GM18861 (cell line): ENCODE measurements at regions not wholly inside any gene's neighbourhood (a gene's known extent, or its start where the extent isn't known, plus 50 kb on each side); places are given as distances from the start of the nearest gene placed in this dataset.
"Not testable (repeated sequence)": the region's sequence is repeated elsewhere in the genome, so short reads cannot be mapped to it uniquely, and the experiment has no call there.

Experiments
- ATAC-seq: cut with Tn5 transposase; IDR thresholded peaks from one replicate; pipeline ENCODE4 v1.9.1; 2021; ENCODE audit not compliant: unreplicated experiment

DNA sequence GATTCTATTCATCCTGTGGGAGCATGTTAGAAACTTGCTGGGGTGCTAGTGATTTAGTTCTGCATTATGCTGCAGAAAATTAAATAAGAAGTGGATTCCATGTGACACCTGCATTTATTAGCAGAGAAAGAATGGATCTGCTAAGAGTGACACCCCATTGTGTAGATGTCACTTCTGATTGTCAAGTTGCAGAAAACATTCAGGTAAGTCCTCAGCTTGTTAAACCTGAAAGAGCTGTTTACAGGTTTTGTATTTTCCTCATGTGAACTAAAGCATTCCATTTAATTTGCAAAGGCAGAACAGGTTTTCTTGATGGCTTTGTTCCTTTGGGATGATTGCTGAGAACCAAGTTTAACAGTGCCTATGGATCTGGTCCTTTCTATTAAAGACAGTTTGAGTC, 238.7 kb downstream of the ABCC12 start:
- no peak for ATAC-seq

DNA sequence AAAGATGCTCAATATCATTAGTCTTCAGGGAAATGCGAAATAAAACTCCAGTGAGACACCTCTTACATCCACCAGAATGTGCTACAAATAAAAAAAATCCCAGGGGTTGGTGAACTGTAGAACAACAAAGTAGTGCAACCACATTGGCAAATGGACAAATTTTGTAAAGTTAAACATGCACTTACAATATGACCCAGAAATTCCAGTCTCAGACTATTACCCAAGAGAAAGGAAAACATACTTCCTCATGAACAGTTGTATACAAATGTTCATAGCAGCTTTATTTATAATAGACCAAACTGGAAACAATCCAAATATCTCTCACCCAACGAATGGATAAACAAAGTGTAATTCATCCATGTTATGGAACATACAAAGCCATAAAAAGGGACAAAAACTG, 239.5 kb downstream of the ABCC12 start:
- no peak for ATAC-seq

DNA sequence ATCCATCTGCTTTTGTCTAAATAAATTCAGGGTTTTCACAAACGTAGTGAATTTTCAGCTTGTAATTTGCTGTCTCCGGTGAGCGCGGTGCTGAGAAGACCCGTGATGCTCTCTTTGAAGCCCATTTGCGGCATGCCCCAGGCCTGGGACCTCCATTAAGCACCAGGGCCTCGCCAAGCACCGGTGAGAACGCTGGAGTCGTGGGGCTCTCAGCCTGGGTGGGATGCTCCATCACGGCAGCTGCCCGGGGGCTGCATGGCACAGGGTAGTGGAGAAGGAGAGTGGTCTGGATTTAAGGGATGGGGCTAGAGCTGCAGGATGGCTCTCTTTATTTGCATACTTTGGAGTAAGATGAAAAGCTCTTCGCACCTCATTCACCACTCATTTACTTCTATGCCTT, 248.7 kb downstream of the ABCC12 start:
- no peak for ATAC-seq

DNA sequence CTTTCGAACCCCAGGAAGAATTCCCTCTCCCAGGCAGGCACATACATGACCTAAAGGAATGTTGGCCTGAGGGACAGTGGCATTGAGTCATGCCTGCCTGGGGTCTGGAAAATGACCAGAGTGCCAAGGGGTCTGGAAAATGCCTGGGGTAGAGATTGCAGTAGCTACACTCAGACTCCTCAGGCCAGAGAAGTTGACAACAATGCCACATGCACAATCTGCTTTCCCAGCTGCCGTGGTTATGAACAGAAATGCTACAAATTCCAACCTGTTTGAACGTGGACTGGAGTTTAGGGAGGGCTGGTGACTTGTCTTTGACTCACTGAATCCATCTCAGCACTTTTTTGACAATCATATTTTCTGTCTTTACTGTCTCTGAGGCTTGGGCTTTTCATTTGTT, 250.0 kb downstream of the ABCC12 start:
- ATAC-seq = no peak

DNA sequence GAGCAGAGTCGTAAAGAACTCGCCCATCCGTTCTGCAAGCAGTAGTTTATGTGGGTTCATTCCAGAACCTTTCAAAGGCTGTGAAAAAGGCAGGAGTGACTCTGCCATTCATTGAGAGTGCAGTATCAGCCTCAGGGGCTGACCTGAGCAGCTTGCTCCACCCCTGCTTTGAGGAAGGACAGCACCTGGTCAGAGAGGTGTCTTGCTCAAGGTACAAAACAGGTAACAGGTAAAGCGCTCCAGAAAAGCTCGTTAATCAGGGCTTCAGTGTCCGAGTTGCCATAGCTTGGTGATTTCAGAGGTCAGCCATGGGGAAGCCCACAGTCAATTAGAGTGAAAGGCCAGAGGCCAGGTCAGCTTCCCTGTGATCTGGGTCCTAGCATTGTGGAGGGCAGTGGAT, 251.1 kb downstream of the ABCC12 start:
- no peak for ATAC-seq

DNA sequence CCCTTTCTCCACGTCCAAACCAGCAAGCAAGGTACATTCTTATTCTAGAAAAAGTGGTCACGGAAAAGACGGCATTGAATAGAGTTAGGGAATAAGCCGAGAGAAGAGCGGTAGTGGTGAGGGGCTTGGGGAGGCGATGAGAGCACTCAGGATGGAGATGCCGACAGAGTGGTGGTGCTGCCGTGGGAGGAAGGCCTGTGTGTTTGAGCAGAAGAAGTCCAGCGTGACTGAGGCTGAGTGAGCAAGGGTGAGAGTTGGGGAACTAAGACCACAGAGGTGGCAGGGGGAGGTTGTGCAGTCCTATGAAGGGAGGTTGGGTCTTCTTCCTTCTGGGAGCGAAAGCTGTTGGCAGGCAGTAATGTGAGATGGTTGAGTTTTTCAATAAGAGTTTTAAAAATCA, 252.3 kb downstream of the ABCC12 start:
- no peak for ATAC-seq

DNA sequence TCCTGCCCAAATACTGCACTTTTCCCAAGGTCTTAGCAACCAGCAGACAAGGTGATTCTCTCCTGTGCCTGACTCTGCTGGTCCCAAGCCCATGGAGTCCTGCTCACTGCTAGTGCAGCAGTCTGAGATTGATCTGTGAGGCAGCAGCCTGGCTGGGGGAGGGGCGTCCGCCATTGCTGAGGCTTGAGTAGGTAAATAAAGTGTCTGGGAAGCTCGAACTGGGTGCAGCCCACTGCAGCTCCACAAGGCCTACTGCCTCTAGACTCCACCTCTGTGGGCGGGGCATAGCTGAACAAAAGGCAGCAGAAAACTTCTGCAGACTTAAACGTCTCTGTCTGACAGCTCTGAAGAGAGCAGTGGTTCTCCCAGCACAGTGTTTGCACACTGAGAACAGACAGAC, 258.7 kb downstream of the ABCC12 start:
- ATAC-seq = not testable (repeated sequence)

DNA sequence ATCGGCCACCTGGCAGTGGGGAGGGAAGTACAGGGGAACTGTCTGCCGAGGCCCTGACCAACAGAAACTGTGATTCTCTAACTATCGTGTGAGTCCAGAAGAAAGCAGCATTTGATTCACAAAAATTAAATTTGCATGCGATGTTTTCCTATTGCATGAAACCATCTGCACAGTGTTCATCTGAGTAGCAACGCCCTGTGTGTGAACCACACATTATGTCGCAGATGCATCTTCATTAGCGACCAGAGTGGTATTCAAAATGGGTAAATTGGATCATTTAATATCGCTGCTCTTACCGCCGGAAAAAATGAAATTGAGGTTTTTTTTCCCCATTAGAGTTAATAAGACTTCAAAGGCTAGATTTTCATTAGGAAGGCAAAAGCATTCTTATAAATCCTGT, 260.6 kb downstream of the ABCC12 start:
- no peak for ATAC-seq

DNA sequence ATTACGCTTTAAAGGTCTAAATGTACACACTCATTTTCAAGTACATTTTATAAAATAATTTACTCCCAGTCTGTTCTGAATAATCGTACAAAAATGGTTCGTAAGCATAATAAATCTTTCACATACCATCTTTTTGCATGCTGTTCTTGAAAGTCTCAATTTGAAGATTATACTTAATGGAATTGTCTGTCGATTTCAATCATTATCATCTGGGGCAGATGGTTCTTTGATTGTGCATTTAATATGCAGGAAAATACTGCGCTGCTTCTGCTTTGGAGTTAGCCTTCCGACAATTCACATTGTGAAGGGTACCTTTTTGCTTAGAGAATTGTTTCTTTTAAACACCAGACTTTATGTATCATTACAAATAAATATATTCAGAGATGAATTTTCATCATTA, 262.8 kb downstream of the ABCC12 start:
- ATAC-seq = no peak

DNA sequence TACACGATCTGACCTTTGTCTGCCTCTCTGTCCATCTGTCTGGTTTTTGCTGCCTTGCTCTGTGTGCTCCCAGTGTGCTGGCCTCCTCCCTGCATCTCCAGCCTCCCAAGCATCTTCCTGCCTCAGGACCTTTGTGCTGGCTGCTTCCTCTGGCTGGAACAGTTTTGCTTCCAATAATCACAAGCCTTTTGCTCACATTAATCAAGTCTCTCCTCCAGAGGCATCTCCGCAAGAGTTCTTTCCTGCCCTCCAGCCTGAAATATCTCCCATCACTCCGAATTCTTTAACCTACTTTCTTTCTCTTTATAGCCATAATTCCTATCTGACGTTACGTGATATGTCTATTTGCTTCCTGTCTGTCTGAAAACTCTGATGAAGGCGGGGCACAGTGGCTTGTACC, 267.1 kb downstream of the ABCC12 start:
- ATAC-seq = no peak

DNA sequence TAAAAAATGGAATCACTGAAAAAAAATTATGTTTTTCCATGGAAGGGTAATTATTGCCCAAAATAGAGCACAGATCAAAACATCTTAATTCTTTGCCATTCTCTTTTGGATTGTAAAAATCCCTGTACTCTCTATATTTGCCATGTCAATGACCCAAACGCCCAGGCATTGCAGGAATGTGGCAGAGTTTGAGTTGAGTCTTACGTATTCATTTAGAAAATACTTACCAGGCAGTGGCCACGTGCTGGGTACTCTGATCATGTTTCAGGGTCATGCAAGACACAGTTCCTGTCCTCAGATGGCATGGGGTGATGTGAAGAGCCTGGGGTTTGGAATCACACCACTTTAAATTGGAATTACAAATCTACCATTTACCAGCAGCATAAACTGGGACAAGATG, 267.7 kb downstream of the ABCC12 start:
- no peak for ATAC-seq

DNA sequence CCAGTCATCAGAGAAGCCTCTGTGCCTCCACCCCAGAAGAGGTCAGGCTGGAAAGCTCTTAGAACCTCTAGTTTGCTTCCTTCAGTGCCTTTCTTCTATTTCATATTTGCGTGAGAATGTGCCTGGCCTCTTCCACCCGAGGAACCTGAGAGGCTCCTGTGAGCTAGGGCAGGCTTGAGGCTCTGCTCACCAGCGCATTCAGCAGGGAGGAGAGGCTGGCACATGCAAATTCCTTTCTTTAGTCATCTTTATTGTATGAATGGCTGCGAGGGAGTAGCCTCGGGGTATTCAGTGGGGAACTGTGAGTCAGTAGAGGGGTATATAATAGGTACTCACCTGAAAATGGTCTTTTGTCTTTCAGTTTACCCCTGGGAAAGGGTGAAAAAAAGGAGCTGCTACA, 268.3 kb downstream of the ABCC12 start:
- no peak for ATAC-seq

DNA sequence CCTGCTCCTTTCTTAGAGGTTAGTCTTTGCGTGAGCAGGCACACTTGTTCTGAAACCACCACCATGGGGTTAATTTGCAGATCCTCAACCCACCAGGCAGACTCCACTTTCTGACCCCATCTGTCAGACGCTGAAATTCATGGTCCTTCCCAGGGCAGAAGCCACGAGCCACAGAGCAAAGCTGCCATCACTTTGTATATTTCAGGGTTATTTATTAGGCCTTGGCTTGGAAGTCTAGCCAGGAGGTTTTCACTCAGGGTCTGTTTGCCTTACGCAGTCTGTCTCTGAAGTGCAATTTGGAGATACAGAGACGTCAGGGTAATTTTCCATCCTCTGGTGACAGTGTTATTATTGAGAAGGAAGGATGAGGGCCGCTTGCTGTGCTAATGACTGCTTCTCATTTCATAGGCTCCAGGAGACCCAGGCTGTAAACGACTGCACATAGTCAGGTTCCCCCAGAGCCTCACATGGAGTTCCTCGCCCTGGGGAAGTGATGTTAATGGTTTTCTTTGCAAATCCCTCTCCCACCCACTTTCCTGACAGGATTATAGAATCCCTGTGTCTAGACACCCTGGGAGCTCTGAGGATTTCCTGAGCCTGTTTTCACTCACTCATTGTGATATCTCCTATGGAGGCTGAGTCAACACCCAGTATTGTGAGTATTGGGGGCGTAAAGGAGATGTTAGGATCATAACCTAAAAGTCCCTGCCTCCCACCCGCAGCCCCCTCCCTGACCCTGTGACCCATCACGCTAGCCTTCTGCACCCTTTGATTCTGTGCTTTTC, 269.0 kb downstream of the ABCC12 start:
- no peak for ATAC-seq

DNA sequence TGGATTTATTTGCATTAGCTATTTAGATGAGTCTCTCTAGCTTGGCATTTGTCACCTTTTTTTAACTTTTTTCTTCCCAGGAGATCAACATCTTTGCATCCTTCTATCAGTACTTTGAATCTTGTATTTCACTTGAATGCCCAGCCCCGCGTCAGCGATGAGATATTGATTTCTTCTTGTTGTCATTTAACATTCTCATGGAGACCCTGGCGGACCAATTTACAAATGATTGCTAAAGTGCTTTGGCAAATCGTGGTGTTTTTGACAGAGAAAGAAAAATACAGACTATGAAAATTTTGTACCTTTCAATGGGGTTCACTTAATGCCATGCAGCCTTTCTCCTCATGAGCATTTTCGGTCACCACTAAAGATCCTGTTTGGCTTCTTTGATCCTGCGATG, 269.7 kb downstream of the ABCC12 start:
- ATAC-seq = no peak

DNA sequence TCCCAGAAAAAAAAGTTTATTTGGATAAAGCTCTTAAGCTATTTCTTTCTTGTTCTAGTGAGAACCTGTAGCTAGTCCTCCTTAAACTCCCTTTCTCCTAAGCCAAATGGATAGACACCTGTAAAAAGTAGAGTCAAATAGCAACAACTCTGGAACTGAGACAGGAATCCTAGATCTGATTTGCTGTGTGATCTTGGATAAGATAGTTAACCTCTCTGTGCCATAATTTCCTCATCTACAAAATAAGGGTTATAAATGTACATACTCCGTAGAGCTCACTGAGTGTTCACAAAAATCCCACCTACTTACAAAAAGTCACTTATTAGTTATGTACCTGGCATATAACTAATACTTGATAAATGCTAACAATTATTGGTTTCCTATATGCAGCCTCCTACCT, 270.3 kb downstream of the ABCC12 start:
- ATAC-seq = no peak

DNA sequence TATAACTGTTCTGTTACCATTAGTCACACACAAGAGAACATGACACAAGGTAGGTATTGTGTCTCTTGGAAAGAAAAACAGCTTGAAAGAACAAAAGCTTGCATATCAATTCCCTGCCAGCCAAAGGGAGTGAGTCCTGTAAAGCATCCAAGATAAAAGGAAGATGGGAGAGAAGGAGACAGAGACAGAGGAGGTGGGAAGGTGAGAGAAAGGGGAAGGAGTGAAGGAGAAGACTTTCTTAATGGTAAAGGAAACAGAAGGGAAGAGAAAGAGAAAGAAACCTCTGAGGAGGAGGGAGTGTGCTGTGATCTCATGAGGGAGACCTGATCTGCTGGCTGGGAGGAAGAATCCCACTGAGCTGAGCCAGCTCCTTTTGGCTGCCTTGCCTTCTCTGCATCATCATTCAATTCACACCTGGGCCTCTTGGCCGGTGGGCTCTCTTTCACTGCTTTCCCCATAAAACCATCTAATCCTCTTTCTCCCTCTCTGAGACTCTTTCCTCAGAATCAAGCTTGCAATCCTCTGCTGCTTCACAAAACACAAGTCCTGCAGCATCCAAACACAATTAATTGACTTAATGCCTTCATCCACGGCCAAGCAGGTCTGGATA, 271.6 kb downstream of the ABCC12 start:
- no peak for ATAC-seq

DNA sequence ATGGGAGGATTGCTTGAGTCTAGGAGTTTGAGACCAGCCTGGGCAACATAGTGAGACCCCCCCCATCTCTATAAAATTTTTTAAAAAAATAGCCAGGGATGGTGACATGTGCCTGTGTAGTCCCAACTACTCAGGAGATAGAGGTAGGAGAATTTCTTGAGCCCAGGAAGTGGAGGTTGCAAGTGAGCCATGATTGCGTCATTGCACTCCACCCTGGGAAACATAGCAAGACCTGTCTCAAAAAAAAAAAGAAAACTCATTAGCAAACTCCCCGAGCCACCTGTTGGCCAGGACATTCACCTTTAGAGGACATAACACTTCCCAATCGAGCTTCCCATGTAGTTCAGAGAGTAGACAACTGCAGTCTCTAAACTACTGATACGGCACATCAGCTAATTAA, 274.2 kb downstream of the ABCC12 start:
- ATAC-seq = no peak

DNA sequence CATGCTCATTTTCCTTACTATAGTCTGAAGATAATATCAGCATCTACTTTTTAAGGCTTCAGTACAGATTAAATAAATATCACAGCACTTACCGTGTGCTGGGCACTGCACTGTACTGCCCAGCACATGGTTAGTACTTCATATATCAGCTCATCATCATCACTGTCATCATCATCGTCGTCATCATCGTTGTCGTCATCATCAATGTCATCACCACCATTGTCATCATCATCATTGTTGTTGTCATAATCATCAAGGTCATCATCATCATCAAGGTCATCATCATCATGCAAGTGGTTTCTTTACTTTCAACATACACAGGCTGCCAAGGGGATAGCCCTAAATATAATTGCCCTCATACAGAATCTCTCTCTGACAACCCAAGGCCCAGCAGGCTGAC, 275.1 kb downstream of the ABCC12 start:
- no peak for ATAC-seq

DNA sequence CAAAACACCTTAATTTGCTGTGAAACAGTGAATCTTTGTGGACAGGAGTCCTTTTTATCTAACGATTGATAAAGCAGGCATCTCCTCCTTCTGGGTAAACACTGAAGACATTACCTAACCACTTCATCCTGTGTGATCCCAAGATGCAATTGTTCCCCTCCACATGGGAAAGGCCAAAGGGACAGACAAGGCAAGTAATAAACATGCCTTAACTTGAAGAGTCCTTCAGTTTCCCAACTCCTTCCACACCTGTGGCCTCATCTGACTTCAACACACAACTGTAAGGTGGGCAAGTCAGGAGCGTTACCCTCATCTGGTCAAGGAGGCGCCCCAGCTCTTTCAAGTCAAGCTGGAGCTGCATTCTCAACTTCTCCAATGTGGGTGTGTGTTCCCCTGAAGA, 278.6 kb downstream of the ABCC12 start:
- no peak for ATAC-seq

DNA sequence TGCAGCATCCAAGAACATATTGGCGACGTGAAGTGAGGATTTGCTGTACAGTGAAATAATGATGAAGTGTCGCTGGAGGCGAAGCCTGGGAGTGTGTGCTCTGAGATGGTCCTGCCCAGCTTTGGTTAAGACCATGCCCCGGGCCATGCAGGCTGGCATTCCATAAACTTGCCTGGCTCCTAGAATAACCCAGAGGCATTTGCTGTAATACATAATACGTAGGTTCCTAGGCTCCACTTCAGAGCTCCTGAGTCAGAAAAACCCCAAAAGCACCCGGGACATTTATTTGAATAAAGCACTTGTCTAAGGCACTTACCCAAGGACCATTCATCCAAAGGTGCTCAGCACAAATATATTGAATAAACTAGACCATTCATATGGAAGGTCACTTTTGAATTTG, 279.3 kb downstream of the ABCC12 start:
- no peak for ATAC-seq

DNA sequence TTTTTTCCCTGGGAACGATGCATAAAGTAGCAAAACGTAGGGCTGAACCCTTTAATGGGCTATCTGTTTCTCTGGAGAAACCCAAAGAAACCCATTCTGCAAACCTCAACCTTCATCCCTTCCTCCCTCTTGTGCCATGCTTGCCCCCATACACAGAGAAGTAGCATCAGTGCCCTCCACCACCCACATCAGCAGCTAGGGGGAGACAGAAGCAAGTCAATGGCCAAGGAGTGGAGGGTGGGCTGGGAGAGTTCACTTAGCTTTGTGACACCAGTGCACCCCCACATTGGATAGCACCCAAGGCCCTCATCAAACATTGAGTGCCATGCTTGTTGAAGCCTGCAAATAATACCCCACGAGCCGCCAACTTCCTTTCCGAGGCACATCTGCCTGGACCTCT, 282.4 kb downstream of the ABCC12 start:
- ATAC-seq = no peak

DNA sequence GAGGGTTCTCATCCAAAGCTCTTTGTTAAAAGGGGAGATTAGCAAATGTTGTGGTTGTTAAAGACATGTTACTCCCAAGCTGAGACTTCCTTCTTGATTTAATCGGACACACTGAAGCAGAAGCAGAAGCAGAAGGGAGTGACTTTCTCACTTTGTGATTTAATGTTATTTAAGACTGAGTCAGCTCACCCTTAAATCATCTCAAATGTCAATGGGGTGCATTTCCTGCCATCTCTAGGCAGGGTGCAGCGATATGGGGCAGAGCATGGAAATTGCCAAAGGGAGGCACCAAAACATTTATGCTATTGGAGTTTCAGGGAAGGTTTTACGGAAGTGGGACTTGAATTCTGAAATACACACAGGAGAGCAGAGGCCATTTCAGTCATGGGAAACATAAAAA, 283.6 kb downstream of the ABCC12 start:
- no peak for ATAC-seq

DNA sequence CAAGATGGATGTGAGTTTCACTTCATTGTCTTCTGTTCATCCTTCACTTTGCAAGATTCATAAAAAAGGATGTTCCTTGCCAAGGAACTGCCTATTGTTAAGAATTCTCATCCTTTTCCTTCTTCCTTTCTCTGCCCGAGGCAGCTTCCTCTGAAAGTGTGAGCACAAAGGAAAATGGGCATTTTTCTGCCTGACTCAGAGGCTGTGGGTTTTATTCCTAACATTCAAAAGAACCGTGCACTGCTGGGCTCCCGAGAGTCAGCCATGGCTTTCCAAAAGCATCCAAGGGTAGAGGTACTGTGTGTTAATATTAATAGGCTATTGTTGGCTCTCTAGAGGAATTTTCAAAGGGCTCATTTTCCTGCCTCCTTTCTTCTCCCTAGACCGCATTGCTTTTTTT, 289.4 kb downstream of the ABCC12 start:
- no peak for ATAC-seq
